ENCODE measurements at regions not wholly inside any gene's neighbourhood (a gene's known extent, or its start where the extent isn't known, plus 50 kb on each side); places are given as distances from the start of the nearest gene placed in this dataset.

DNA sequence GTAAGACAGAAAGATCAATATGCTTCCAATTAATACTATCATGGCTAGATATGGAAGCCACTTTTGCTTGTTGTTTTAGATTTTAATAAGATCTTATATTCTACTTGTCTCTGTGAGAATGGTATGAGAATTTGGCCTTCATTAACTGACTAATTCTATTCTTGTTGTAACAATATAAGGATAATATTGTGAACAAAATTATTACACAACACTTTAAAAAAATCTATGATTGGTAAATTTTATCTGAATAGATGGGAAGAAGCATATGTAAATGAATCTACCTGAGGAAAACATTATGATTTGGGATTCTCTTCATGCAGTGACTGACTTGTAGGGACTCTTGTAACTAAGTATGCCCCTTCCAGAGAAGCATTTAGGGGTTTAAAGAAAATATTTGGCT is 308.9 kb upstream of the KCND2 start:
- no peak for TF ChIP-seq POLR2A (IDR thresholded peaks at IDR 0.05; ENCODE audit: low read depth, low read length)
- no peak for TF ChIP-seq TAF1 (IDR thresholded peaks at IDR 0.05; ENCODE audit: low read depth, low read length)
- TF ChIP-seq POLR2AphosphoS5 (IDR thresholded peaks at IDR 0.05; ENCODE audit: low read depth, low read length), result no peak
- no peak for TF ChIP-seq SPI1 (IDR thresholded peaks at IDR 0.05; ENCODE audit: low read depth, low read length)
- no peak for TF ChIP-seq POU2F2 (IDR thresholded peaks at IDR 0.05; ENCODE audit: low read depth, low read length)
- TF ChIP-seq PAX5 (IDR thresholded peaks at IDR 0.05; ENCODE audit: insufficient read depth, low read length, severe bottlenecking), result no peak
